Suprapubic skin (tissue), 3 donors: ENCODE measurements at regions not wholly inside any gene's neighbourhood (a gene's known extent, or its start where the extent isn't known, plus 50 kb on each side); places are given as distances from the start of the nearest gene placed in this dataset.

ENCODE experiments used
- CTCF ChIP-seq, 2 donors: fragments of 200-600 bp in 1 of 2; fragments of 450-650 bp in 1 of 2; sonication (generic) in 1 of 2; IDR thresholded peaks; one replicate each; pipeline ENCODE4 v1.5.1; 2016 to 2019; ENCODE audit warnings: antibody characterized with exemption in 2 of 2, mild to moderate bottlenecking in 1 of 2, moderate library complexity in 1 of 2
- EP300 ChIP-seq: sonication (generic); formaldehyde crosslinking; IDR thresholded peaks from one replicate; pipeline ENCODE4 v1.6.1; 2017; ENCODE audit warnings: antibody characterized with exemption
- POLR2A ChIP-seq, 2 donors: fragments of 450-650 bp; IDR thresholded peaks; one replicate each; pipeline ENCODE4 v1.6.1; 2017; ENCODE audit warnings: antibody characterized with exemption in 2 of 2, mild to moderate bottlenecking in 2 of 2, moderate library complexity in 2 of 2

GRCh38 chr2:20913491-20913890 is 90.6 kb upstream of the LDAH start:
- TF ChIP-seq CTCF (IDR thresholded peaks at IDR 0.05): no peak
- TF ChIP-seq POLR2A (IDR thresholded peaks at IDR 0.05): no peak
- no peak for TF ChIP-seq EP300
